HS-5 (cell line): ENCODE measurements at regions not wholly inside any gene's neighbourhood (a gene's known extent, or its start where the extent isn't known, plus 50 kb on each side); places are given as distances from the start of the nearest gene placed in this dataset.
"Not testable (repeated sequence)": the region's sequence is repeated elsewhere in the genome, so short reads cannot be mapped to it uniquely, and the experiment has no call there.

Experiments
- DNase-seq: peaks from one replicate; pipeline ENCODE4 v3.0.0-alpha.2; 2012; ENCODE audit warnings: low read depth

GRCh38 chr2:75896779-75897366 is 186.2 kb upstream of the GCFC2 start:
- no peak for DNase-seq

GRCh38 chr2:75894170-75894569 is 183.5 kb upstream of the GCFC2 start:
- no peak for DNase-seq

- DNase-seq, result no peak
Observed at GRCh38 chr2:75892490-75892889, 181.8 kb upstream of the GCFC2 start.

GRCh38 chr2:75882530-75882929 is 171.8 kb upstream of the GCFC2 start:
- DNase-seq, result no peak

GRCh38 chr2:75875606-75876005 is 164.9 kb upstream of the GCFC2 start:
- not testable (repeated sequence) for DNase-seq

- not testable (repeated sequence) for DNase-seq
Observed at GRCh38 chr2:75871762-75872614, 161.3 kb upstream of the GCFC2 start.

GRCh38 chr2:75870651-75871137 is 160.0 kb upstream of the GCFC2 start:
- DNase-seq, result no peak

GRCh38 chr2:75870133-75870532 is 159.4 kb upstream of the GCFC2 start:
- DNase-seq, result no peak

- no peak for DNase-seq
Observed at GRCh38 chr2:75865702-75866101, 155.0 kb upstream of the GCFC2 start.

GRCh38 chr2:75865083-75865482 is 154.4 kb upstream of the GCFC2 start:
- no peak for DNase-seq

GRCh38 chr2:75862547-75862946 is 151.8 kb upstream of the GCFC2 start:
- no peak for DNase-seq

GRCh38 chr2:75853436-75853835 is 142.7 kb upstream of the GCFC2 start:
- no peak for DNase-seq

- DNase-seq, result no peak
Observed at GRCh38 chr2:75852639-75853038, 141.9 kb upstream of the GCFC2 start.

GRCh38 chr2:75846683-75847190 is 136.0 kb upstream of the GCFC2 start:
- DNase-seq, result no peak

- peak; percentile 47 for DNase-seq
Observed at GRCh38 chr2:75844651-75845050, 133.9 kb upstream of the GCFC2 start.

- DNase-seq, result not testable (repeated sequence)
Observed at GRCh38 chr2:75834588-75834987, 123.9 kb upstream of the GCFC2 start.

- no peak for DNase-seq
Observed at GRCh38 chr2:75833386-75833785, 122.7 kb upstream of the GCFC2 start.

GRCh38 chr2:75828826-75829225 is 118.1 kb upstream of the GCFC2 start:
- DNase-seq, result no peak

- DNase-seq, result not testable (repeated sequence)
Observed at GRCh38 chr2:75823515-75823914, 112.8 kb upstream of the GCFC2 start.

GRCh38 chr2:75822336-75822735 is 111.6 kb upstream of the GCFC2 start:
- no peak for DNase-seq

GRCh38 chr2:75820693-75821092 is 110.0 kb upstream of the GCFC2 start:
- DNase-seq, result no peak

GRCh38 chr2:75810611-75811330 is 100.1 kb upstream of the GCFC2 start:
- no peak for DNase-seq
